SK-N-SH treated with all-trans-retinoic acid at 6 μM for 48 hours (cell line): ENCODE measurements at regions not wholly inside any gene's neighbourhood (a gene's known extent, or its start where the extent isn't known, plus 50 kb on each side); places are given as distances from the start of the nearest gene placed in this dataset.

ENCODE experiments used
- CSDC2 ChIP-seq: fragments of 250-450 bp; sonication (Bioruptor Pico); IDR thresholded peaks from 2 replicates; pipeline ENCODE4 v1.5.0; 2020; ENCODE audit warnings: mild to moderate bottlenecking, moderate library complexity
- ISL1 ChIP-seq: fragments of 250-450 bp; sonication (Bioruptor Pico); IDR thresholded peaks from 2 replicates; pipeline ENCODE4 v2.1.2; 2022; ENCODE audit warnings: mild to moderate bottlenecking, moderate library complexity
- OSR1 ChIP-seq: fragments of 250-450 bp; sonication (Bioruptor Pico); IDR thresholded peaks from 2 replicates; pipeline ENCODE4 v1.8.0; 2022; ENCODE audit warnings: moderate library complexity, mild to moderate bottlenecking, inconsistent platforms
- RARB ChIP-seq: fragments of 250-450 bp; sonication (Bioruptor Pico); IDR thresholded peaks from 2 replicates; pipeline ENCODE4 v1.8.0; 2021; ENCODE audit warnings: mild to moderate bottlenecking, moderate library complexity
- SNAI2 ChIP-seq: fragments of 250-450 bp; sonication (Bioruptor Pico); IDR thresholded peaks from 2 replicates; pipeline ENCODE4 v1.5.0; 2020; ENCODE audit warnings: mild to moderate bottlenecking, moderate library complexity
- TCF4 ChIP-seq: fragments of 250-450 bp; sonication (Bioruptor Pico); IDR thresholded peaks from 2 replicates; pipeline ENCODE4 v1.8.0; 2021; ENCODE audit warnings: mild to moderate bottlenecking, moderate library complexity, borderline replicate concordance
- ZC3H10 ChIP-seq: fragments of 250-450 bp; sonication (Bioruptor Pico); IDR thresholded peaks from 2 replicates; pipeline ENCODE4 v1.5.1; 2021; ENCODE audit warnings: mild to moderate bottlenecking, moderate library complexity
- ZFP3 ChIP-seq: fragments of 250-450 bp; sonication (Bioruptor Pico); IDR thresholded peaks from 2 replicates; pipeline ENCODE4 v1.5.0; 2020; ENCODE audit warnings: mild to moderate bottlenecking, moderate library complexity
- ZFP30 ChIP-seq: fragments of 450-650 bp; formaldehyde crosslinking; IDR thresholded peaks from 2 replicates; pipeline ENCODE4 v1.5.0; 2022; ENCODE audit warnings: mild to moderate bottlenecking, moderate library complexity
- ZNF70 ChIP-seq: fragments of 450-650 bp; formaldehyde crosslinking; IDR thresholded peaks from 2 replicates; pipeline ENCODE4 v1.5.0; 2020; ENCODE audit warnings: mild to moderate bottlenecking, moderate library complexity
- ZNF8 ChIP-seq: fragments of 450-650 bp; formaldehyde crosslinking; IDR thresholded peaks from 2 replicates; pipeline ENCODE4 v1.5.0; 2020; ENCODE audit warnings: mild to moderate bottlenecking, moderate library complexity
- TF ChIP-seq, protein P1 (sequence below): fragments of 250-450 bp; sonication (Bioruptor Pico); IDR thresholded peaks from 2 replicates; pipeline ENCODE4 v1.5.1; 2020; ENCODE audit warnings: low read depth, mild to moderate bottlenecking, moderate library complexity
- TF ChIP-seq, protein P2 (sequence below): fragments of 250-450 bp; sonication (Bioruptor Pico); IDR thresholded peaks from 2 replicates; pipeline ENCODE4 v1.5.1; 2021; ENCODE audit warnings: mild to moderate bottlenecking, moderate library complexity
- TF ChIP-seq, protein P3 (sequence below): fragments of 250-450 bp; sonication (Bioruptor Pico); IDR thresholded peaks from 2 replicates; pipeline ENCODE4 v1.8.0; 2020; ENCODE audit warnings: mild to moderate bottlenecking, moderate library complexity, borderline replicate concordance

DNA sequence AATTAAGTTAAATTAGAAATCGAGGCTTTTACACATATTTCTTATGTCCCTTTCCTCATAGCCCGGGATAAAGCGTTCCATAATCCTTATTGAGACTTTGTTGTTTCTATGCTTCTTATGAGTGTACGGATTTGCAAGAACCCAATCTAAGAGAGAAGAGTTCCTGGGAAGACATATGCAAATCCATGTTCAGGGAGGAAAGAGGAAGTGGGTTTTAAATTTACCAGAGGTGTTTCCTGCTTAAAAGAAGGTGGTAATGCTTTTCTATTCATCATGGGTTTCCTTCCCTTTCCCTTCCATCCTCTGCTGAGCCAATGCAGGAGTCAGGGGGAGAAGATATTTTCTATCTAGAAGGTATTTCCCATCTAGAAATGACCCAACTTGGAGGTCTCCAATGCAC, 345.8 kb downstream of the ZNF516 start:
- no peak for TF ChIP-seq ZNF8 (CRISPR knock-in tag)
- TF ChIP-seq, protein P1, sequence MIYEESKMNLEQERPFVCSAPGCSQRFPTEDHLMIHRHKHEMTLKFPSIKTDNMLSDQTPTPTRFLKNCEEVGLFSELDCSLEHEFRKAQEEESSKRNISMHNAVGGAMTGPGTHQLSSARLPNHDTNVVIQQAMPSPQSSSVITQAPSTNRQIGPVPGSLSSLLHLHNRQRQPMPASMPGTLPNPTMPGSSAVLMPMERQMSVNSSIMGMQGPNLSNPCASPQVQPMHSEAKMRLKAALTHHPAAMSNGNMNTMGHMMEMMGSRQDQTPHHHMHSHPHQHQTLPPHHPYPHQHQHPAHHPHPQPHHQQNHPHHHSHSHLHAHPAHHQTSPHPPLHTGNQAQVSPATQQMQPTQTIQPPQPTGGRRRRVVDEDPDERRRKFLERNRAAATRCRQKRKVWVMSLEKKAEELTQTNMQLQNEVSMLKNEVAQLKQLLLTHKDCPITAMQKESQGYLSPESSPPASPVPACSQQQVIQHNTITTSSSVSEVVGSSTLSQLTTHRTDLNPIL (CRISPR knock-in tag), result no peak
- TF ChIP-seq ZFP3, result no peak
- TF ChIP-seq, protein P2, sequence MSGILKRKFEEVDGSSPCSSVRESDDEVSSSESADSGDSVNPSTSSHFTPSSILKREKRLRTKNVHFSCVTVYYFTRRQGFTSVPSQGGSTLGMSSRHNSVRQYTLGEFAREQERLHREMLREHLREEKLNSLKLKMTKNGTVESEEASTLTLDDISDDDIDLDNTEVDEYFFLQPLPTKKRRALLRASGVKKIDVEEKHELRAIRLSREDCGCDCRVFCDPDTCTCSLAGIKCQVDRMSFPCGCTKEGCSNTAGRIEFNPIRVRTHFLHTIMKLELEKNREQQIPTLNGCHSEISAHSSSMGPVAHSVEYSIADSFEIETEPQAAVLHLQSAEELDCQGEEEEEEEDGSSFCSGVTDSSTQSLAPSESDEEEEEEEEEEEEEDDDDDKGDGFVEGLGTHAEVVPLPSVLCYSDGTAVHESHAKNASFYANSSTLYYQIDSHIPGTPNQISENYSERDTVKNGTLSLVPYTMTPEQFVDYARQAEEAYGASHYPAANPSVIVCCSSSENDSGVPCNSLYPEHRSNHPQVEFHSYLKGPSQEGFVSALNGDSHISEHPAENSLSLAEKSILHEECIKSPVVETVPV, result no peak
- no peak for TF ChIP-seq RARB (CRISPR knock-in tag)
- TF ChIP-seq, protein P3, sequence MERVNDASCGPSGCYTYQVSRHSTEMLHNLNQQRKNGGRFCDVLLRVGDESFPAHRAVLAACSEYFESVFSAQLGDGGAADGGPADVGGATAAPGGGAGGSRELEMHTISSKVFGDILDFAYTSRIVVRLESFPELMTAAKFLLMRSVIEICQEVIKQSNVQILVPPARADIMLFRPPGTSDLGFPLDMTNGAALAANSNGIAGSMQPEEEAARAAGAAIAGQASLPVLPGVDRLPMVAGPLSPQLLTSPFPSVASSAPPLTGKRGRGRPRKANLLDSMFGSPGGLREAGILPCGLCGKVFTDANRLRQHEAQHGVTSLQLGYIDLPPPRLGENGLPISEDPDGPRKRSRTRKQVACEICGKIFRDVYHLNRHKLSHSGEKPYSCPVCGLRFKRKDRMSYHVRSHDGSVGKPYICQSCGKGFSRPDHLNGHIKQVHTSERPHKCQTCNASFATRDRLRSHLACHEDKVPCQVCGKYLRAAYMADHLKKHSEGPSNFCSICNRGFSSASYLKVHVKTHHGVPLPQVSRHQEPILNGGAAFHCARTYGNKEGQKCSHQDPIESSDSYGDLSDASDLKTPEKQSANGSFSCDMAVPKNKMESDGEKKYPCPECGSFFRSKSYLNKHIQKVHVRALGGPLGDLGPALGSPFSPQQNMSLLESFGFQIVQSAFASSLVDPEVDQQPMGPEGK (CRISPR knock-in tag), result no peak
- TF ChIP-seq ISL1 (CRISPR knock-in tag), result no peak
- no peak for TF ChIP-seq ZNF70 (CRISPR knock-in tag)
- TF ChIP-seq ZC3H10 (CRISPR knock-in tag), result no peak
- no peak for TF ChIP-seq OSR1 (CRISPR knock-in tag)
- TF ChIP-seq TCF4 (CRISPR knock-in tag), result no peak
- no peak for TF ChIP-seq SNAI2 (CRISPR knock-in tag)
- TF ChIP-seq ZFP30, result no peak
- no peak for TF ChIP-seq CSDC2 (CRISPR knock-in tag)
